LNCAP (cell line): ENCODE measurements at regions not wholly inside any gene's neighbourhood (a gene's known extent, or its start where the extent isn't known, plus 50 kb on each side); places are given as distances from the start of the nearest gene placed in this dataset.

Experiments
- CTCF ChIP-seq: fragments of 450-650 bp; IDR thresholded peaks from 2 replicates; pipeline ENCODE4 v1.5.1; 2017; ENCODE audit warnings: mild to moderate bottlenecking

GRCh38 chrX:2594491-2594890 is 93.7 kb upstream of the DHRSX start:
- no peak for TF ChIP-seq CTCF

DNA sequence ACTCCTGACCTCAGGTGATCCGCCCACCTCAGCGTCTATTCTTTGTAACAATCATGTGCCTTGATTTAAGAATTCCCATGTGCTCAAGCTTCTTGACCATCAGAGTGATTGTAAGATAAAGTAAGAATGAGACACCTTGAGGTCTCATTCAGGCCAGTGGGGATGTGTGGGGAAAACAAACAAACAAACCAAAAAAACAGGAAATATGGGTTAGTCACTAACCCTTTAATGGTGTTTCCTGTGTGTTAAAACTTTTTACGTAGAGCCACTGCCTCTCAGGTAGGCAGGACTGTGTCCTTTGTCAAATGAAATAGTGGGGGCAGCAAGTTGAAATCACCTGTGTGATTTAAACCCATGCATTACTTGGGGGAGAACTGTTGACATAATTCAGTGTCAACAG is 91.5 kb upstream of the DHRSX start:
- TF ChIP-seq CTCF, result no peak

DNA sequence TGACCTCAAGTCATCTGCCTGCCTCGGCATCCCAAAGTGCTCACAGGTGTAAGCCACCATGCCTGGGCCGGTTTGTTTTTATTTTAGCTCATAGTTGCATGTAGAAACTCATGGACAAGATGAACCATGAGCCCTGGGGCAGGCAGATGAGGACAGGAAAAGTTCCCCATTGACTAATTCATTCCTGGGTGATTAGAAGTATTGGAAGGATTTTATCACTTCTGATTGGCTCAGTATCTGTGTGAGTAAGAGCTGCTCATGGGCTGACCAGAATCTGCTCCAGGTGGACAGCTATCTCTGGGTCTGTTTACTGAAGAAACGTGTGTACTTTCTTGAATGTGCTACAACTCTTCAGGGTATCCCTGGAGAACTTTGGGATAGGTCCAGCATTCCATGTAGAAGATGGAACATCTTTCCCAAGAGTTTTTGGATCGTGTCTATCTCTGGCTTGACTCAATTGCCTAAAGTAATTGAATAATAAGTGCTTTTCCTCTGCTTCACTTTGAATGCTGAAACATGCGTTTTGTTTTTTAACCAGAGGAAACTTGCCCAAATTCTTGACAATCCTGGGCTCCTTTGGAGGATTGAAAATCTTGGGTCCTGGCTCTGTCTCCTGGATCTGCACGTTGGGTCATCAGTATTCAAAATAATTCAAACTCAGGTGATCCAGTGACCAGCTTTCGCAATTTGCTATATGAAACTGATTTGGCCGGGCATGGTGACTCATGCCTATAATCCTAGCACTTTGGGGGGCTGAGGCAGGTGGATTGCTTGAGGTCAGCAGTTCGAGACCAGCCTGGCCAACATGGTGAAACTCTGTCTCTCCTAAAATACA is 88.6 kb upstream of the DHRSX start:
- TF ChIP-seq CTCF, result no peak

GRCh38 chrX:2588049-2588448 is 87.3 kb upstream of the DHRSX start:
- TF ChIP-seq CTCF, result no peak

DNA sequence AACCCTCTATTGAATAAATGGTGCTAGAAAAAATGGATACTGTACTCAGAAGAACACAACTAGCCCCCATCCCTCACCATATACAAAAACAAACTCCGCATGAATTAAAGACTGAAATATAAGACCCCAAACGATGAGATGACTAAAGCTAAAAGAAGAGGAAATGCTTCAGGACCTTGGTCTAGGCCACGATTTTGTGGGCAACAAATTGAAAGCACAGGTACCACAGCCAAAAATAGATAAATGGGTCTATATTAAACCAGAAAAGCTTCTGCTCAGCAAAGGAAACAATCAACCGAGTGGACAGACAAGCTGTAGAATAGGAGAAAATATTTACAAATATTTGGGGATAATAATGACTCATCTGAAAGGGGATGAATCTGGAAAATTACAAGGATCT is 86.4 kb upstream of the DHRSX start:
- TF ChIP-seq CTCF, result no peak

GRCh38 chrX:2585158-2585470 is 84.3 kb upstream of the DHRSX start:
- no peak for TF ChIP-seq CTCF

DNA sequence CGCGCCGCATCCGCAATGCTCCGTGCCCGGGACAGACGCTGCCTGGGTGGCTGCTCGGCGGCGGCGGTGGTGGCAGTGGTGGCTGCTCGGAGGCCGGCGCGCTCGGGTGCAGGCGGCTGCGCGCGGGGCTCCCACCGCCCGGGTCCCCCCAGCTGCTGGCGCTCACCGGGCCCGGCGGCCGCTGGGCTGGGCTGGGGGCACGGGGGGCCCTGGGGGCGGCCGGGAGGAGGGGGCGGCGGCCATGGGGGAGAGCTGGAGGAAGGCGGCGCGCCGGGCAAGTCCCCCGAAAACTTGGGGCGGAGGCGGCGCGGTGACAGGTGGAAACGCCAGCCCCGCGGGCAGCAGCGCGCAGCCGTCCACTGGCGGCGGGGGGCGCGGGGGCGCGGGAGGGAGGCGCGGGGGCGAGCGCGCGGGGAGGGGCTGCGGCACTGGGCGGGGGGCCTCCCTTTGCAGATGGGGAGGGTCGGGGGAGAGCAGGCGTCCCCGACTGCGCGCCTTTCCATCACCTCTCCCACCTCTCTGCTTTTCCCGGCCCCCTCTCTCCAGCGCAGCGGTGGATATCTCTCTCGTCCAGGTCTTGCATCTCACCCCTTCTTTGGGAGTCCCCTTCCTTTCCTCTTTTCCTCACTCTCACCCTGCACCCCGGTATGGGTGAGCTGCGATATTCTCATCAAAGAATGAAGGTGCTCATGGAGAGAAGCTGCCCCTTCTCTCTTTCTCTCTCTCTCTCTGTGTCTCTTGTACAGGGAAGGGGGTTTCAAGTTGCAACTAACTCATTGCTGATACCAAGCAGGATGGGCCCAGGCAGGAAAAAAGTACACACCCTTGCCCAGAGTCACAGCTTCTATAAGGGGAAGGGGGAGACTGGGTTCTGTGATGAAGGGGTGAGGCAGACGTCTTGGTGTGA is 83.7 kb upstream of the DHRSX start:
- no peak for TF ChIP-seq CTCF
